Retinal pigment epithelial cell (primary cell): ENCODE measurements at regions not wholly inside any gene's neighbourhood (a gene's known extent, or its start where the extent isn't known, plus 50 kb on each side); places are given as distances from the start of the nearest gene placed in this dataset.

Experiments
- DNase-seq: peaks from one replicate; pipeline ENCODE4 v3.0.0-alpha.2; 2010; ENCODE audit warnings: low read depth
- H3K4me3 ChIP-seq: 2 replicates; pipeline ENCODE4 v1.5.1; 2011; ENCODE audit warnings: mild to moderate bottlenecking, low read length, control low read depth, moderate library complexity
- CTCF ChIP-seq: conservative IDR thresholded peaks from 2 replicates; pipeline ENCODE4 v1.5.1; 2011; ENCODE audit warnings: low read depth, low read length, control low read depth, inconsistent platforms

- TF ChIP-seq CTCF: no peak
- H3K4me3 ChIP-seq: no peak overlapping the region
- no peak for DNase-seq
These were observed 52.5 kb upstream of the NBL1 start for GRCh38 chr1:19591482-19592091.

GRCh38 chr1:19585507-19585906 is 58.6 kb upstream of the NBL1 start:
- no peak overlapping the region for H3K4me3 ChIP-seq
- no peak for TF ChIP-seq CTCF
- no peak for DNase-seq

GRCh38 chr1:19582318-19582717 is 61.8 kb upstream of the NBL1 start:
- peak; percentile 77 for TF ChIP-seq CTCF
- H3K4me3 ChIP-seq: no peak overlapping the region
- DNase-seq: no peak

GRCh38 chr1:19581381-19581780 is 62.7 kb upstream of the NBL1 start:
- no peak for DNase-seq
- TF ChIP-seq CTCF: no peak
- H3K4me3 ChIP-seq: no peak overlapping the region

GRCh38 chr1:19577561-19577960 is 66.5 kb upstream of the NBL1 start:
- DNase-seq: no peak
- H3K4me3 ChIP-seq: no peak overlapping the region
- TF ChIP-seq CTCF: no peak

GRCh38 chr1:19577036-19577435 is 67.1 kb upstream of the NBL1 start:
- no peak for DNase-seq
- no peak for TF ChIP-seq CTCF
- no peak overlapping the region for H3K4me3 ChIP-seq

GRCh38 chr1:19569786-19570185 is 74.3 kb upstream of the NBL1 start:
- TF ChIP-seq CTCF: no peak
- DNase-seq: no peak
- no peak overlapping the region for H3K4me3 ChIP-seq
